ENCODE measurements at regions not wholly inside any gene's neighbourhood (a gene's known extent, or its start where the extent isn't known, plus 50 kb on each side); places are given as distances from the start of the nearest gene placed in this dataset.
"Not testable (repeated sequence)": the region's sequence is repeated elsewhere in the genome, so short reads cannot be mapped to it uniquely, and the experiment has no call there.

DNA sequence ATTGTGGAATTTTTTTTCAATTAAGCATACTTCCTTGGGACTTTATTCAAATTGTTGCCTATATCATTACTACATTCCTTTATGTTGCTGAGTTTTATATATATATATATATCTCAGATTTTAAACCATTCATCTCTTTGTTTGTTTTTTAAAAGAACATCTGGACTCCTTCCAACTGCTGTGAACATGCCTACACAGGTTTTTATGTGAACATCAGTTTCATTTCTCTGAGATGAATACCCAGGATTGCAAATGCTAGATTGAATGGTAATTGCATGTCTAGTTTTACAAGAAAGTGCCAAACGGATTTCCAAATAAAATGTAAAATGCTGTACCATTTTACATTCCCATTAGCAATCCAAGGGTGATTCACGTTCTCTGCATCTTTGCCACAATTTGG, 1289.3 kb downstream of the HACE1 start:
- no peak for DNase-seq (ENCODE audit: low spot score)

DNA sequence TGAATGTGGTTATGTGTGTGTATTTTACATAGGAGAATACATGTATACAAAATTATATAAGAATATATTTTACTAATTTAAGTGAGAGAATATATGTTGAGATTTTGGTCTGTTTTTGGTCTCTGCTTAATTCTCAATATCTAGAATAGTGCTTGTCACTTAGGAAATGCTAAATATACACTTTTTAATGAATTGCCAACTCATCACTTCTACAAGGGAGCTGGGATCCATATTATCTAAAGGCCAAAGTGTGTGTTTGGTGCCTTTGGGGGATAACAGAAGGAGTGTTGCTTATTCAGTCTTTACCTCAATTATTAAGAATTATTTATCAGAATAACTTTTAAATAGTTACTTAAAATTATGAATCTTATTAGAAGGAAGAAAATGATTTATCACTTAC, 1304.8 kb downstream of the HACE1 start:
- no peak for DNase-seq (ENCODE audit: low spot score)

DNA sequence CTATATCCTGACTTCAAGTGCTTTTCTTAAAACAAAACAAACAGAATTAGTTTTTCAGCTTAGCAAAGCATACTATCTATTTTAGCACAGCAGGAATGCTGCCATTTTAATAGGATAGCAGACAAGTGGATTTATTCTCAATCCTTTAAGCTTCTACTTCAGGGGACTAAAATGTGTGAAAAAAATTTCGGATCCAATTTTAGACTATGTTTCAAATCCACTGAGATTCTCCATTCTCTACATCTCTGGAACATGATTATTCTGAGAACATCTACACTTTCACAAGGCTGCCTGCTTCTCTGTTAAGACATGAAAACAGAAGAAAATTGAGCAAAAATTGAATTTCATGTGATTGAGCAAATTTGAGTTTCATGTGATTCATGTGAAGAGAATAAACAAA, 1321.3 kb downstream of the HACE1 start:
- DNase-seq (ENCODE audit: low spot score): no peak

DNA sequence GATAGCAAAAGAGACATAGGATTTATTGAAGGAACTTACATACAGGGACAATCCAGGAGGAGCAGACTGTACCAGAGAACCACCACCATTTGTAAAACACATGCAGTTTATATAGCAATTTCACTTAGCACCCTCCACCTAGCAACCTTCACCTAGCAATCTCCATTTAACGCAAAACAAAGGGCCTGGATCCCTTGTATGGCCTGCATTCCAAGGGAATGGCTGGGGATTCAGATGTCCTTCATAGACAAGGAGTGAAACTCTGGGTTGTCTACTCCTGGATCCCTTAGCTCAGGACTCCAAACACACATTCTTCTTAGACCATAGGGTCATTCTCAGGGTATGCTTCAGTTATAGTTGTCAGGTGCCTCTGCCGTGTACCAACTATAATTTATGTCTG, 1324.9 kb downstream of the HACE1 start:
- DNase-seq (ENCODE audit: low spot score): no peak

DNA sequence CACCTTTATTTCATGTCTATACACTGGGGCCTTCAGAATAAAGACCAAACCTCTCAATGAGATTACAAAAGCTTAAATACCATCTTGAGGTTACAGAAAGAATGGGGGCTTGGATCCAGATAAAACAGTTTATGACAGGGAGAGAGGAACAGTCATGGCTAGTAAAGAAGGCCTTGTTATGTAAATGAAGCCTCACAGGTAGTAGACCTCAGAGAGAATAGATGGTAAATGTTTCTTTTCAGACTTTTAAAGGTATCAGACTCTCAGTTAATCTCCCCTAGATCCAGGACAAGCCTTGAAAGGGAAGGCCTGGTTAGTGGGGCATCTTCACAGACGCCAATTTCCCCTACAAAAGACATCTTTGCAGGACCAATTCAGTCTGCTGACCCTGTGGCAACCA, 1325.6 kb downstream of the HACE1 start:
- DNase-seq (ENCODE audit: low spot score): no peak

DNA sequence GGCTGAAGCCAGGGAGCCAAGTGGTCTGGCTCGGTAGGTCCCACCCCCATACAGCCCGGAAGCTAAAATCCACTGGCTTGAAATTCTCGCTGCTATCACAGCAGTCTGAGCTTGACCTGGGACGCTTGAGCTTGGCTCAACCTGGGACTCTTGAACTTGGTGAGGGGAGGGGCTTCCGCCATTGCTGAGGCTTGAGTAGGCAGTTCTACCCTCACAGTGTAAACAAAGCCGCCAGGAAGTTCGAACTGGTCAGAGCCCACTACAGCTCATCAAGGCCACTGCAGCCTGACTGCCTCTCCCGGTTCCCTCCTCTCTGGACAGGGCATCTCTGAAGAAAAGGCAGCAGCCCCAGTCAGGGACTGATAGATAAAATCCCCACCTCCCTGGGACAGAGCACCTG, 1337.7 kb downstream of the HACE1 start:
- DNase-seq (ENCODE audit: low spot score): no peak

DNA sequence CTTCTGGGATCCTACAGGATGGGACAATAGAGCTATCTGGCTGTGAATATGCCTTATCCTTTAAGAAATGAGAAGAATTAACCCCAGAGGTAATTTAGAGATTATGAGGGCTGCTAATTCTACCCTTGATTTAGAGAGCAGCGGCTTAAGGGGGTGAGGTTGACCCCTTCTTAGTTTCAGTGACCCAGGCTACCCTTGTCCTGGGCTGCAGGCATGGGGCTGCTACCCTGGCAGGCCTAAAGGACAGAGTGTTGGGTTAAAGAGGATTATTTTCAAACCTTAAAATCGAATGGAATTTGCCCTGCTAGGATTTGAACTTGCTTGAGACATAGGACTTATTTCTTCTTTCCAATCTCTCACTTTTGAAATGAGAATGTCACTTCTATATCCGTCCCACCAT, 1343.4 kb downstream of the HACE1 start:
- DNase-seq (ENCODE audit: low spot score): no peak

DNA sequence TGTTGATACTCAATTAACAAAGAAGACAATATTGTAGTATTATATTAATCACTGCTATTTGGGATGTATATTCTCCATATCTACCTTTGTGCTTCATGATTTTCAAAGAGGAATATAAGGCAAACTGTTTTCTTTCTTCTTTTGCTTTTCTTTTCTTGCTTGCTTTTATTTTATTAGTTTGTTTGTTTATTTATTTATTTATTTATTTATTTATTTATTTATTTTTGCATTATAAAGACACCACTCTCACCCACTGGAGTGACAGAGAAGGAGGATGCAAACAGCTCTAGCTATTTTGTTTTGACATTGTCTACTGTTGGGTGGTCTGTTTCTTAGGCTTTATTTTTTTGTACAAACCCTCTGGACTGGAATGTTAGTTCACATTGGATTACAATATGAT, 1352.7 kb downstream of the HACE1 start:
- no peak for DNase-seq (ENCODE audit: low spot score)

DNA sequence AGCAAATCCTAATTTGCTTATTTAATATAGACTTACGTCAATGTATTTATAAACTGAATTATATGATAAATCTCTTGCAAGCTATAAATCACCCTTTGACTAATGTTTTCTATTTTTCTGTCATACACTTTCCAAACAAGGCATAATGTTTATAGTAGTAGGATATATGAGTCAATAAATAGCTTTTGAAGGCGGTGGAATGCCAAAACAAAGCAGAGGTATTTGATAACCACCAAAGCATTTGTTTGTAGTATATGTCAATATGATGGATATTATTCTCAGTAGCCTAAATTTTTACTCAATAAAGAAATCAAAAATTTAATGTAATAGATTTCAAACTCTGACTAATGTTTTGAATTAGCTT, 1354.6 kb downstream of the HACE1 start:
- DNase-seq (ENCODE audit: low spot score): no peak

DNA sequence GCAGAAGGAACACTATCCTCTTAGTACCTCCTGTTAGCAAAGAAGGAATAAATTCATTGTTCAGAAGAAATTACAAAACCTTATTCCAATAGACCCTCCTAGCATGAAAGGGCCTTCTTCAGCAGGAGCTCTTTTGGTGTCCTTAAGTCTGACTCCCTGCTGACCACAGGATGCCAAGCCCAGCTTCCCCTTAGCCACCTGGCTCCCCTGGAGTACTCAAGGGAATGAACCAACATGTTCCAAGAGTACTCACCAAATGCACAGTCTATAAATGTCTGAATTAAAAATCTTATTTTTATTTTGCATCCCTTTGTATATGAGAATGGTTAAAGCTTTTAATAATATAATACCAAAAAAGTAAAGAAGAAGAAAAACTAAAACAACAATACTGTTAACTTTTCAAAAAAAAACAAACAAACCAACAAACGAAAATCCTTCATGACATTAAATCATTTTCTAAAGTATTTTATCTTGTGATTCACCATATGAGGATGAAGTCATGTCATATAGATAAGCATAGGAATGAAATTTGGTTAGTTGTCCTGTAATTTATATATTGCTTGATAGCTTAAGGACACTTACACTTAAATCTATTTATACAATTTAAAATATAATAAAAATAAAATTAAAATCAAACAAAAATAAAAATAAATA, 1355.1 kb downstream of the HACE1 start:
- no peak for DNase-seq (ENCODE audit: low spot score)

DNA sequence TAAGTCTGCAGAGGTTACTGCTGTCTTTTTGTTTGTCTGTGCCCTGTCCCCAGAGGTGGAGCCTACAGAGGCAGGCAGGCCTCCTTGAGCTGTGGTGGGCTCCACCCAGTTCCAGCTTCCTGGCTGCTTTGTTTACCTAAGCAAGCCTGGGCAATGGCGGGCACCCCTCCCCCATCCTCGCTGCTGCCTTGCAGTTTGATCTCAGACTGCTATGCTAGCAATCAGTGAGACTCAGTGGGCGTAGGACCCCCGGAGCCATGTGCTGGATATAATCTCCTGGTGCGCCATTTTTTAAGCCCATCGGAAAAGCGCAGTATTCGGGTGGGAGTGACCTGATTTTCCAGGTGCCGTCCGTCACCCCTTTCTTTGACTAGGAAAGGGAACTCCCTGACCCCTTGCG, 1363.1 kb downstream of the HACE1 start:
- not testable (repeated sequence) for DNase-seq (ENCODE audit: low spot score)

DNA sequence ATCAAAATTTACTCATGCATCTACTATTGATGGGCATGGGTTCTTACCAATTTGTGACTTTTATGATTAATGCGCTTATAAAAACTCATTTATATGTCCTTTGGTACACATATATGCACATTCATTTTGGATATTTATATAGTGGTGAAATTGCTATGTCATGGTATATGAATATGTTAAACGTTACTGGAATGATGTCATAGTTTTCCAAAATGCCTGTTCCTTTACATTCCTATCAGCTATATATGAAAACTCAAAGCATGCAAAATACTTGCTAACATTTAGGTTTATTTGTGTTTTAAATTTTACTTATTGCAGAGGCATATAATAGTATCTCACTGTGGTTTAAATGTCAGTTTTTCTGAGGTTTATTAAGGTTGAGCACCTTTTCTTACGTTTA, 1403.1 kb downstream of the HACE1 start:
- no peak for DNase-seq (ENCODE audit: low spot score)

DNA sequence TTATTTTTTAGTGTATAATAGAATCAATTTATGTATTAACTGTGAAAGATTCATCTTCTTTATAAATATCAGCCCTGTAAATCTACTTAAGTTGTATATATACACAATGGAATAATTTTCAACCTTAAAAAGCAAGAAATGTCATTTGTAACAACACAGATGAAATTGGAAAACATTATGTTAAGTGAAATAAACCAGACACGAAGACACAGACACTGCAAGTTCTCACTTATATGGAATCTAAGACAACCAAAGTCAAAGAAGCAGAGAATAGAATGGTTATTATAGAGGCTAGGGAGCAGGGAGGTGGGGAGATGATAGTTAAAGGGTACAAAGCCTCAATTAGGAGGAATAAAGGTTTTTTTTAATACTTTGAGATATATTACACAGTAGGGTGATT, 1404.4 kb downstream of the HACE1 start:
- no peak for DNase-seq (ENCODE audit: low spot score)

DNA sequence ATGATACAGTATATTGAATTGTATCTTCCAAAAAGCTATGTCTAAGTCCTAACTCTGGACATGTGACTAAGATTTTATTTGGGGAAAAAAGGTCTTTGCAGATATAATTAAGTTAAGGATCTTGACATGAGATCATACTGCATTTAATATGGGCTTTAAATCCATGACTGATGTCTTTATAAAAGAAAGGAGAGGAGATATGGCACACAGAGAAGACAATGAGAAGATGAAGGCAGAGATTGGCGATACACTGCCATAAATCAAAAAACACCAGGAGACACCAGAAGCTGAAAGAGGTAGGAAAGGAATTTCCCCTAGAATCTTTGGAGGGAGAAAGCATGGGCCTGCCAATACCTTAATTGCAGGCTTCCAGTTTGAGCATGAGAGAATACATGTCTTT, 1450.2 kb downstream of the HACE1 start:
- no peak for DNase-seq (ENCODE audit: low spot score)

DNA sequence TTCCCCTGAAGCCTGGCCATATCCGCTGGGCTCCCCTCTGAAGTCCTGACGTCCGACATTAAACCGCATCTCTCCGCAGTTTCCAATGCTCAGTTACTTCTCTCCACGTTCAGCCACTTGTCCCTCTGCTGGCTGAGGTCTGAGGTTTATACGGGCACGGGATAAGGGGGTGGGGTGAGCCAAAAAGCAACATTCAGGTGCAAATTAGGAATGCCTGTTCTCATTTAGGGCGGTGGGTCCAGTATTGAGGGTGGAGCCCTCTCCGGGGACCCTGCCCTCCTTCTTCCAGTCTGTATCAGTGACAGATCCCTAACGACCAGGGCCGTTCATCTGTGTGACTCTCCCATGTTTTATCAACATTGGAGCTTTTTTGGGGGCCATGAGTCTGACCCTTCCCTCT, 1454.4 kb downstream of the HACE1 start:
- DNase-seq (ENCODE audit: low spot score): no peak

DNA sequence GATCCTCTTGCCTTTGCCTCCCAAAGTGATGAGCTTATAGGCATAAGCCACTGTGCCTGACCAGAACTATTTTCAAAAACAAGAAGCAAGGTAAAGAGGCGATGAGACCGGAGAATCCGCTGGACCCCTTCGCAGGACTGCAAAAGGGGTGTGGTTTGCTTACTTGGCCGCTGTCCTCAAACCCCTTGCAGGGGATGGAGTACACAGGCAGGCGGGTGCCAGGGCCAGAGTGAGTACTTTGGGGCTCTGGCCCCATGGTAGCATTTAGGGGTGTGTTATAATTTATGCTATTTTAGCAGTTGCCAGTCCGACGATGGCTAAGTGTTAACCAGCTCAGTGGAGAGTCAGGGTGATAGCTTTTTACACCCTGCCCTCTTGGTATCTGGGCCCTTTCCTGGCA, 1454.9 kb downstream of the HACE1 start:
- DNase-seq (ENCODE audit: low spot score): no peak

DNA sequence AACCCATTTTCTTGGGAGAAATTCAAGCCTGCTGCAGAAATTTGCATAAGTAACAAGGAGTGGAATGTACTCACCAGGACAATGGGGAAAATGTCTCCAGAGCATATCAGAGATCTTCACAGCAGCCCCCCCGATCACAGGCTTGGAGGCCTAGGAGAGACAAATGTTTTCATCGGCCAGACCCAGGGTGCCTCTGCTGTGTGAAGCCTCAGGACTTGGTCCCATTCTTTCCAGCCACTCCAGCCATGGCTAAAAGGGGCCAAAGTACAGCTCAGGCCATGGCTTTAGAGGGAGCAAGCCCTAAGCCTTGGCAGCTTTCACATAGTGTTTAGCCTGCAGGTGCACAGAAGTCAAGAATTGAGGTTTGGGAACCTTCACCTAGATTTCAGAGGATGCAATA, 1463.0 kb downstream of the HACE1 start:
- no peak for DNase-seq (ENCODE audit: low spot score)

DNA sequence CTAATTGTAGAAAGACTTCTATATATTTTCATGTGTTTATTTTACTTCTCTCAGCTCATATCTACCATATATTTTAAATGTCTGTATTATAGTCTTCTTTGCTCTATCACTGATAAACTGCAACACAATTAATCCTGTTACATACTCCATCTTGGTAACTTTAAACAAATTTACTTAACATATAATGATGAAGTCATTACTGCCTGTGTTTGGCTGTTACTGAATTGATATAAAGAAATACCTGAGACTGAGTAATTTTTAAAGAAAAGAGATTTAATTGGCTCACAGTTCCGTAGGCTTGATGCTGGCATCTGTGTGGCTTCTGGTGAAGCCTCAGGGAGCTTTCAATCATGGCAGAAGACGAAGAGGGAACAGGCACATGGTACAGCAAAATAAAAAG, 1480.4 kb downstream of the HACE1 start:
- no peak for DNase-seq (ENCODE audit: low spot score)

DNA sequence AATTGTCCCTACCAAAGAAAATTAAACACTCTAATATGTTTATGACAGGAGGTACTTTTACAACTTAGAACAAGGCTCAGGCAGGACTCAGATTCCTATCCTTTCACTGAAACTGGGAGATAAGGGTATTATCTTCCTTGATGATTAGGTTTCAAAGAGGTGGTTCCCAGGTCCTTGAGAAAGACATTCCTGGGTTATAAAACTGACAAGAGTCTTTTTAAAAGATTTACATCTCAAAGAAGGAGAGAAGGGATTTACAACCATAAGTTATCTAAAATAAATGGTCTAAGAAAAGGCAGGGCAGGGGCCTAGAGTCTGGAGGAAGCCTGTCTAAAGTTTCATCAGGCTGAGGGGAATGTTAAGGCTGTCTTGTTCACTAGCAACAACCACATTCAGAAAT, 1492.5 kb downstream of the HACE1 start:
- DNase-seq (ENCODE audit: low spot score): no peak

DNA sequence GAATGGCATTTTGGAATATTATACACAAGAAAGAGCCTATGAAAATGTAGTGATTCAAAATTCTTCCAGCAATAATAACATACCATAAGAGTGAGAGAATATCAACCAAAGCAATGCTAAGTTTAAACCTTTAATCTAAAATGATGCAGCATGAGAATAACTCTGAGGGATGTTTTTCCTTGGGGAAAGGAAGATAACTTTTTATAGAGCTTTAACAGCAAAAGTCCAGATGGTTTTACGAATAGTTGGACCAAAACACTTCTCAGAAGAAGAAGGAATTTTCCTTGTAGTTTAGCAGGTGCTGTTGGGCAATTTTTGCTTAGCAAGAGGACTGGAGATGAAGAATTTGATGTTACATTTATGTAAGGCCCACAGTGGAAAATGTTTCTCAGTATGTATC, 1503.2 kb downstream of the HACE1 start:
- no peak for DNase-seq (ENCODE audit: low spot score)

DNA sequence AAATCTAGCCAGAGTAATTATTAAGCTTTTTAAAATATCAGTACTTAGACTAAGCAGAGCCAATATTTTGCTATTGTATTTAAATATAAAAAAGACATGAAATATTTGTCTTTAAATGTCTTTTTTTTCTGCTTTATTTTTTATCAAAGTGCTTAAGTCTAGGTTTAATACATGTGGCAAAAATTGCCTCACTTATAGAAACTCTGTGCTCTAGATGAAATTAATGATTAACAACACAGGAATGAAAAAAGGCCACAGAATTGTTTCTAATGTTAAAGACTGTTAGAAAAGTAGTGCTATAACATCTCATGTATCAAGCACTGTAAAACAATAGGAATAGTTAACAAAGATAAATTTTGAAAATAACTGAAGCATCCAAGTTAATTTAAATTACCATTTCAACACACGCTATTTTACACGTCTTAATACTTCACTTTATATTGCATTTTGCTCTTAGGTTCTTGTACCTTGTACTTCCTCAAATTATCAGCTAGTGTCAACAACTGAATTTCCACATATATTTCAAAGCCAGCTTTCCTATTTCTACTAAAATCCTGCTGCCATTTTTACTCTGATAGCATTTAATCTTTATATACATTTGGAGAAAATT, 1515.1 kb downstream of the HACE1 start:
- no peak for DNase-seq (ENCODE audit: low spot score)

DNA sequence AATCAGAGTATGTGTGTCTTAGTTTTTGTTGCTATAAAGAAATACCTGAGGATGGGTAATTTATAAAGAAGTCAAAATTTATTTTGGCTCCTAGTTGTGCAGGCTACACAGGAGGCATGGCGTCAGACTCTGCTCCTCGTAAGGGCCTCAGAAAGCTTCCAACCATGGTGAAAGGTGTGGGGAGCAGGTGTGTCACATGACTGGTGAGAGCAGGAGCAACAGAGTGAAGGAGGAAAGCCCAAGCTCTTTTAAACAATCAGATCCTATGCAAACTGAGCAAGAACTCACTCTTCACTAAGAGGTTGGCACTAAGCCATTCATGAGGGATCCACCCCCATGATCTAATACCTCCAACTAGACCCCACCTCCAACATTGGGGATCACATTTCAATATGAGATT, 1524.3 kb downstream of the HACE1 start:
- DNase-seq (ENCODE audit: low spot score): no peak

DNA sequence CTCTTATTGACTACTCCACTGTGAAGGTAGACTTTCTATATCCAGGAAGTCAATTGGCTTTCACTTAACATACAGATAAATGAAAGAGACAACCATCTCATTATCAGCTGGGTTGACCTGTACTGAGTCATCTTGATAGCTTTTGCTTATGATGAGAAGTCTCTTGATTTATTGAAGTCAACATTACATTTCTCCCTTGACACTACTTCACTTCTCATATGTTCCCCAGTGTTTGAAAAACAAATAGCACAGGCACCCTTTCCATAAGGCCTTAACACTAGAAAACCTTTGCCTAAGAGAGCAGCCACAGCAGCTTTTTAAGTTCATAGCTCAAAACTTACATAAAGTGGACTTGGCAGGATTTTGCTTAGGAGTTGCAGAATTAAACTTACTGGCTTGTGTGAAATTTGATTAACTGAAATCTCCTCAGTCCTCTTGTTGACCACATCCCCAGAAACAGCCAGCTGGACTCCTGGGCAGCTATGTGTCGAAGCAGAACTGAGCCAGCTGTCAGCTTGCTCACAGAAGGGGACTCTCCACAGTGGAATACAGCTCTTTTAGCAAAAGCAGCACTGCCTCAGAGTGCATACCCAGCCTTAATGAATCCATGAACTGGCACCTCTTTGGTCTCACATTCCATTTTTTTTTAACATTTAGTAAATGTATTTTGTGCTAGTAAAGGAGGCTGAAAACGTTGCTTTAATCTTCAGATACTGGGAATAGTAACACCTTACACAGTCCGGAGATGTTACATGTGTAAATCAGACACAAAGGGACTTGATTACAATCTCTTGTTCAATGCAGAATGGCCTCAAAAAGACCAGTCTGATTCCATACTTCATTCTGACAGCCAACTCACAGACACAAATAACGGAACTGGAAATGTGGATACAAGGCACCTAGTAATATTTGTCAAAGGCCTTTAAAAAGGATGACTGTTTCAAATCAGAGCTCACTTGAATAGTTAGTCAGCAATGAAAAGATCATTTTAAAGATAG, 1532.7 kb downstream of the HACE1 start:
- no peak for DNase-seq (ENCODE audit: low spot score)

Measured in activated CD4-positive, alpha-beta T cell treated with anti-CD3 and anti-CD28 coated beads, Interleukin-2, Interleukin-4, amounts not matched to agents 100 ng/mL and 50 ng/mL, durations not matched to agents 16 hours and 8 hours (primary cell).